Parathyroid adenoma (tissue), 2 donors: ENCODE measurements at regions not wholly inside any gene's neighbourhood (a gene's known extent, or its start where the extent isn't known, plus 50 kb on each side); places are given as distances from the start of the nearest gene placed in this dataset.

Experiments used
- H2AFZ ChIP-seq: fragments of 300-600 bp; sonication (generic); one replicate; pipeline ENCODE4 v1.7.0; 2017; ENCODE audit warnings: antibody characterized with exemption, mild to moderate bottlenecking
- H3K27ac ChIP-seq: fragments of 300-600 bp; sonication (generic); one replicate; pipeline ENCODE4 v1.7.0; 2017
- H3K27me3 ChIP-seq: fragments of 300-600 bp; sonication (generic); one replicate; pipeline ENCODE4 v1.7.0; 2017; ENCODE audit warnings: low read length; ENCODE audit not compliant: control insufficient read depth, insufficient read depth
- H3K36me3 ChIP-seq: fragments of 300-600 bp; sonication (generic); one replicate; pipeline ENCODE4 v1.7.0; 2017; ENCODE audit warnings: low read length; ENCODE audit not compliant: control insufficient read depth, insufficient read depth
- H3K4me1 ChIP-seq: fragments of 300-600 bp; sonication (generic); one replicate; pipeline ENCODE4 v1.7.0; 2017; ENCODE audit warnings: control low read depth
- H3K4me2 ChIP-seq: fragments of 300-600 bp; sonication (generic); one replicate; pipeline ENCODE4 v1.7.0; 2017; ENCODE audit warnings: low read length
- H3K4me3 ChIP-seq: fragments of 300-600 bp; sonication (generic); one replicate; pipeline ENCODE4 v1.7.0; 2017; ENCODE audit warnings: low read depth, low read length
- H3K79me2 ChIP-seq: fragments of 300-600 bp; sonication (generic); one replicate; pipeline ENCODE4 v1.7.0; 2017; ENCODE audit warnings: control low read depth
- H3K9ac ChIP-seq: fragments of 300-600 bp; sonication (generic); one replicate; pipeline ENCODE4 v1.7.0; 2017; ENCODE audit warnings: mild to moderate bottlenecking
- H3K9me3 ChIP-seq: fragments of 300-600 bp; sonication (generic); one replicate; pipeline ENCODE4 v1.7.0; 2017; ENCODE audit warnings: low read length; ENCODE audit not compliant: control insufficient read depth
- TF ChIP-seq, protein P1 (sequence below): fragments of 300-600 bp; sonication (generic); IDR thresholded peaks from one replicate; pipeline ENCODE4 v1.7.0; 2017; ENCODE audit warnings: antibody characterized with exemption, mild to moderate bottlenecking
- donor health status: primary hyperparathyroidism.

DNA sequence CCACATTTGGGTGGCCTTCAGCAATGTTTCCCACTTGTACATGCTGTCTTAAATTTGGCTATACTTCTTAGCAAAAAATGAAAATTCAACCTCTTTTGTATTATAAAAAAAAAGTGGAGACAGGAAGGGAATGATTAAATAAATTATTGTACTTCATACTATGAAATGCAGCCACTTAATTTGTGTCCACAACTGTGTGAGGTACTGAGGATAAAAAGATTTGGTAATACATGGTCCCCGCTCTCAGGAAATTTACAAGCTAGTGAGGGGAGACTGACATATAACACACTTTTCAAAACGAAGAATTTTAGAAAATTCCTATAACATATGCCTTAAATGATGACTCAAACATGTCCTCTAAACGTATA is 105.0 kb downstream of the HNRNPD start:
- Histone ChIP-seq H3K27ac (no peak overlapping the region), H2AFZ (no peak overlapping the region), H3K4me3 (no peak overlapping the region), H3K4me1 (no peaks in the 10 kb centered on the region), H3K9ac (no peak overlapping the region), H3K9me3 (no peaks in the 10 kb centered on the region), H3K27me3 (no peaks in the 10 kb centered on the region), H3K79me2 (no peaks in the 10 kb centered on the region), H3K4me2 (no peak overlapping the region), H3K36me3 (no peaks in the 10 kb centered on the region)
- TF ChIP-seq, protein P1, sequence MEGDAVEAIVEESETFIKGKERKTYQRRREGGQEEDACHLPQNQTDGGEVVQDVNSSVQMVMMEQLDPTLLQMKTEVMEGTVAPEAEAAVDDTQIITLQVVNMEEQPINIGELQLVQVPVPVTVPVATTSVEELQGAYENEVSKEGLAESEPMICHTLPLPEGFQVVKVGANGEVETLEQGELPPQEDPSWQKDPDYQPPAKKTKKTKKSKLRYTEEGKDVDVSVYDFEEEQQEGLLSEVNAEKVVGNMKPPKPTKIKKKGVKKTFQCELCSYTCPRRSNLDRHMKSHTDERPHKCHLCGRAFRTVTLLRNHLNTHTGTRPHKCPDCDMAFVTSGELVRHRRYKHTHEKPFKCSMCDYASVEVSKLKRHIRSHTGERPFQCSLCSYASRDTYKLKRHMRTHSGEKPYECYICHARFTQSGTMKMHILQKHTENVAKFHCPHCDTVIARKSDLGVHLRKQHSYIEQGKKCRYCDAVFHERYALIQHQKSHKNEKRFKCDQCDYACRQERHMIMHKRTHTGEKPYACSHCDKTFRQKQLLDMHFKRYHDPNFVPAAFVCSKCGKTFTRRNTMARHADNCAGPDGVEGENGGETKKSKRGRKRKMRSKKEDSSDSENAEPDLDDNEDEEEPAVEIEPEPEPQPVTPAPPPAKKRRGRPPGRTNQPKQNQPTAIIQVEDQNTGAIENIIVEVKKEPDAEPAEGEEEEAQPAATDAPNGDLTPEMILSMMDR: no peak

DNA sequence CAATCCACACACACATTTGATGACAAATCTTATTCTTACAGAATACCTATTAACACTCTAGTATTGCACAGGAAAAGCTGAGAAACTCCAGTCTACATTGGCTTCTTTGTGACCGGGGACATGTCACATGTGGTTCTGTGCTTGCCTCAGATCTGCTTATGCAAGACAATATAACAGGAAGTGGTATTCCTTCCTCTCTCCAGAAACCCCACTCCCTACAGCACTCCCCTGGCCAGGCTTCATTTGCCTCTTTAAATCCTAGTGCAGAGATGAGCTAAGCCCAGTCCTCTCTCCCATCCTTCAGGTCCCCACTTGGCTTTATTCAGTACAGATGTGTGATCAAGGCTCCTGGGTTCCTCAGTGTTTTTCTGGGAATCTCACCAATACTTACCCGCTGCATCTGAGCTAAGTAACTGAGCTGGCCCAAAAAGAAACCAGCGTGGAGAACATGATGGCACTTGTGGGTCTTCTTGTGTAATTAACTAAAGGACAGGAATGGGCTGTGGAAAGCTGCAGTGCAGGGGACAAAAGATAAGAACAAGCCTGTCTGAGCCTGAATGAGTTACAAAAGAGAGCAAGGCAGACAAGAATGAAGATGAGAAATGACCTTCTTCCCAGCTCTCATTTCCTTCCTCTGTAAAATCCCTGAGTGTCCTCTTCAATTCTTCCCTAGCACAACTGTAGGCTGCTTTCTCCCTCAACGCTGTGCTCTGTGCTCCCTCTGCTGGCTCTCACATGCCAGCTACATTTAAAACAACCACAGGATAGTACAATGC is 105.6 kb downstream of the HNRNPD start:
- Histone ChIP-seq H3K4me3 (no peak overlapping the region), H3K27ac (no peak overlapping the region), H3K4me2 (no peak overlapping the region), H3K9me3 (no peaks in the 10 kb centered on the region), H3K4me1 (no peaks in the 10 kb centered on the region), H2AFZ (no peak overlapping the region), H3K36me3 (no peaks in the 10 kb centered on the region), H3K27me3 (no peaks in the 10 kb centered on the region), H3K9ac (no peak overlapping the region), H3K79me2 (no peaks in the 10 kb centered on the region)
- TF ChIP-seq, protein P1: peak; percentile 45

DNA sequence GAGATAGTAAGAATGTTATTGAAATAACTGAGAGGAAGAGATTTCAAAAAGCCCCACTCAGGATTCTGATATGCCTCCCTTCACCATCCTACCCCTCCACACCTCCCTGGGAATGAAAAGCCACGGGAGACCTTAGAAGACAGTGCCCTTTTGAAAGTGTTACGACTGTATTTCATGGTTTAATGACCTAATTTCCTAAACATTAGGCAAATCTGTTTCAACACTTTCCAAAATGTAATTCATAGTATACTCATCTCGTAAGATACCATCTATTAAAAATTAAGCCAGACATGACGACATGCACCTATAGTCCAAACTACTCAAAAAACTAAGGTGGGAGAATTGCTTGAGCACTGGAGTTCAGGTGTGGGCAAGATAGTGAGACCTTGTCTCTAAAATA is 106.3 kb downstream of the HNRNPD start:
- Histone ChIP-seq H3K36me3 (no peaks in the 10 kb centered on the region), H3K27ac (no peak overlapping the region), H3K27me3 (no peaks in the 10 kb centered on the region), H2AFZ (no peak overlapping the region), H3K4me2 (no peak overlapping the region), H3K4me1 (no peaks in the 10 kb centered on the region), H3K79me2 (no peaks in the 10 kb centered on the region), H3K4me3 (no peak overlapping the region), H3K9ac (no peak overlapping the region), H3K9me3 (no peaks in the 10 kb centered on the region)
- TF ChIP-seq, protein P1: no peak

DNA sequence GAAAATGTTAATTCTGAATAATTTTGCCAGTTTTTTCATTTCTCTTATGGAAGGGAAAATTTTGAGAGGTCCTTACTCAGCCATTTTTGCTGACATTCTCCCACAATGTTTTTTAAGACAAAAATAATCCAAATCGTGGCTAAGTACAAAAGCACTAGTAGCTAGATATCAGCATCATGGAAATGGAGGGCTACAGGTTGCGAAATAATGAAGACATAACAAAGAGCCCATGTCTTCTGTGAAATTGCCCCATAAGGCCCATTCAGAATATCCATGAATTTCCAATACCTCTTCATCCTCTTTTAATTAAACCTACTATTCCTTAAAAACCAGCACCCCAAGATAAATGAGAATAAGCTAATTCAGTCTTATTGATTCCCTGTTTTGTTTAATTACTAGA is 107.4 kb downstream of the HNRNPD start:
- Histone ChIP-seq H3K27ac (no peak overlapping the region), H3K27me3 (no peaks in the 10 kb centered on the region), H3K4me3 (no peak overlapping the region), H3K9ac (no peak overlapping the region), H3K4me1 (no peaks in the 10 kb centered on the region), H3K79me2 (no peaks in the 10 kb centered on the region), H3K36me3 (no peaks in the 10 kb centered on the region), H2AFZ (no peak overlapping the region), H3K4me2 (no peak overlapping the region), H3K9me3 (no peaks in the 10 kb centered on the region)
- TF ChIP-seq, protein P1: no peak

DNA sequence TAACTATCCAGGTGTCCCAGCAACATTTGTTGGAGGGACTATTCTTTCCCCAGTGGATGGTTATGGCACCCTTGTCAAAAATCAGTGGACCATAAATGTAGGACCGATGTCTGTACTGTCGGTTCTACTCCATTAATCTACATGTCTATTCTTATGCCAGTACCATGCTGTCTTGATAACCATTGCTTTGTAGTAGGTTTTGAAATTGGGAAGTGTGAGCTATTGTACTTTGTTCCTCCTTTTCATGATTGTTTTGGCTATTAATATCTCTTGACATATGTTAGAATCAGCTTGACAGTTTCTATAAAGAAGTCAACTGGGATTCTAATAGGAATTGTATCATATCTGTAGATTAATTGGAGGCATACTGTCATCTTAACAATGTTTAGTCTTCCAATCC is 112.7 kb downstream of the HNRNPD start:
- no peak overlapping the region for H3K27ac ChIP-seq
- no peaks in the 10 kb centered on the region for H3K4me1 ChIP-seq
- H3K36me3 ChIP-seq: no peaks in the 10 kb centered on the region
- H3K79me2 ChIP-seq: no peaks in the 10 kb centered on the region
- H3K4me2 ChIP-seq: no peak overlapping the region
- no peak overlapping the region for H3K9ac ChIP-seq
- H2AFZ ChIP-seq: no peak overlapping the region
- no peak overlapping the region for H3K4me3 ChIP-seq
- no peaks in the 10 kb centered on the region for H3K9me3 ChIP-seq
- TF ChIP-seq, protein P1: no peak
- H3K27me3 ChIP-seq: no peaks in the 10 kb centered on the region
